ENCODE measurements at regions not wholly inside any gene's neighbourhood (a gene's known extent, or its start where the extent isn't known, plus 50 kb on each side); places are given as distances from the start of the nearest gene placed in this dataset.

- TF ChIP-seq CTCF (IDR thresholded peaks at IDR 0.05; ENCODE audit: extremely low read depth in 1 of 2, insufficient read depth in 1 of 2, low read depth in 1 of 2, low read length in 2 of 2) (no peak), POLR2A (IDR thresholded peaks at IDR 0.05; ENCODE audit: low read depth, low read length) (no peak), EZH2 (IDR thresholded peaks at IDR 0.05; ENCODE audit: borderline replicate concordance, low read depth, low read length, severe bottlenecking) (no peak), MYC (IDR thresholded peaks at IDR 0.05; ENCODE audit: low read depth, low read length) (no peak), POLR2AphosphoS5 (IDR thresholded peaks at IDR 0.05; ENCODE audit: insufficient read depth, low read depth, low read length) (no peak), GATA2 (IDR thresholded peaks at IDR 0.05; ENCODE audit: insufficient read depth, insufficient read length, low read depth, low read length) (no peak)
These were observed 92.3 kb downstream of the RAP2B start for GRCh38 chr3:153254361-153254760.
